NCI-H1105 (cell line): ENCODE measurements at regions not wholly inside any gene's neighbourhood (a gene's known extent, or its start where the extent isn't known, plus 50 kb on each side); places are given as distances from the start of the nearest gene placed in this dataset.
"Not testable (repeated sequence)": the region's sequence is repeated elsewhere in the genome, so short reads cannot be mapped to it uniquely, and the experiment has no call there.

Source experiments
- DNase-seq: peaks from one replicate; lab custom pipeline; 2025; lab: John Stamatoyannopoulos, UW

- DNase-seq: no peak
These were observed 54.9 kb upstream of the OSMR start for GRCh38 chr5:38790891-38791290.

- peak; percentile 85 for DNase-seq
These were observed 52.7 kb upstream of the OSMR start for GRCh38 chr5:38793099-38793498.

GRCh38 chr5:38794037-38794436 lies 51.8 kb upstream of the OSMR start:
- DNase-seq: not testable (repeated sequence)

- no peak for DNase-seq
These were observed 50.8 kb upstream of the OSMR start for GRCh38 chr5:38794986-38795385.

- no peak for DNase-seq
These were observed 49.6 kb upstream of the OSMR start for GRCh38 chr5:38795986-38796741.
